HG03571 (cell line): ENCODE measurements at regions not wholly inside any gene's neighbourhood (a gene's known extent, or its start where the extent isn't known, plus 50 kb on each side); places are given as distances from the start of the nearest gene placed in this dataset.

Experiments
- ATAC-seq: cut with Tn5 transposase; IDR thresholded peaks from one replicate; pipeline ENCODE4 v1.9.1; 2021; ENCODE audit not compliant: unreplicated experiment

- no peak for ATAC-seq
Observed at GRCh38 chr2:18639756-18640453, 50.5 kb upstream of the NT5C1B start.
